Smooth muscle cell (in vitro differentiated cells): ENCODE measurements at regions not wholly inside any gene's neighbourhood (a gene's known extent, or its start where the extent isn't known, plus 50 kb on each side); places are given as distances from the start of the nearest gene placed in this dataset.

Source experiments
- DNase-seq: peaks from one replicate; lab custom pipeline; 2025; ENCODE audit not compliant: unreplicated experiment; lab: John Stamatoyannopoulos, UW
- H2AFZ ChIP-seq: fragments of 200-600 bp; sonication (generic); 2 replicates; pipeline ENCODE4 v1.6.0; 2016; ENCODE audit warnings: antibody characterized with exemption, low read depth, mild to moderate bottlenecking
- H3F3A ChIP-seq: fragments of 200-600 bp; sonication (generic); 2 replicates; pipeline ENCODE4 v1.6.0; 2017; ENCODE audit warnings: antibody characterized with exemption, low read depth
- H3K27ac ChIP-seq: fragments of 200-600 bp; sonication (generic); 2 replicates; pipeline ENCODE4 v1.5.1; 2016; ENCODE audit warnings: low read depth, mild to moderate bottlenecking
- H3K27me3 ChIP-seq: fragments of 200-600 bp; sonication (generic); 2 replicates; pipeline ENCODE4 v1.6.1; 2016; ENCODE audit warnings: low read depth, mild to moderate bottlenecking
- H3K36me3 ChIP-seq: fragments of 200-600 bp; sonication (generic); 2 replicates; pipeline ENCODE4 v1.5.1; 2016; ENCODE audit warnings: low read depth
- H3K4me1 ChIP-seq: fragments of 200-600 bp; sonication (generic); 2 replicates; pipeline ENCODE4 v1.5.1; 2016; ENCODE audit warnings: low read depth
- H3K4me2 ChIP-seq: fragments of 200-600 bp; sonication (generic); 2 replicates; pipeline ENCODE4 v1.6.0; 2016; ENCODE audit warnings: mild to moderate bottlenecking
- H3K4me3 ChIP-seq: fragments of 200-600 bp; sonication (generic); 2 replicates; pipeline ENCODE4 v1.5.1; 2016; ENCODE audit warnings: mild to moderate bottlenecking
- H3K79me2 ChIP-seq: fragments of 200-600 bp; sonication (generic); 2 replicates; pipeline ENCODE4 v1.6.0; 2016; ENCODE audit warnings: low read depth, mild to moderate bottlenecking
- H3K9ac ChIP-seq: fragments of 200-600 bp; sonication (generic); 2 replicates; pipeline ENCODE4 v1.6.0; 2016; ENCODE audit warnings: low read depth
- H3K9me3 ChIP-seq: fragments of 200-600 bp; sonication (generic); replicated peaks from 2 replicates; pipeline ENCODE4 v1.5.1; 2016; ENCODE audit warnings: low read depth
- H4K20me1 ChIP-seq: fragments of 200-600 bp; sonication (generic); 2 replicates; pipeline ENCODE4 v1.6.0; 2016; ENCODE audit warnings: low read depth
- WGBS: methylation state at CpG from one replicate; pipeline ENCODE4 v1.1.7; 2016; ENCODE audit warnings: low lambda C conversion rate; 5-methylcytosine and 5-hydroxymethylcytosine counted together
- TF ChIP-seq, protein P1 (sequence below): fragments of 200-600 bp; sonication (generic); IDR thresholded peaks from 2 replicates; pipeline ENCODE4 v1.5.1; 2017; ENCODE audit warnings: borderline replicate concordance, mild to moderate bottlenecking, antibody characterized with exemption; ENCODE audit not compliant: insufficient read depth, poor library complexity, severe bottlenecking

- Histone ChIP-seq H3K27me3 (no peaks in the 10 kb centered on the region), H3K4me1 (peaks cover 16% of the 10 kb centered on the region), H3F3A (peaks cover 6% of the 10 kb centered on the region), H3K4me2 (no peak overlapping the region), H3K9ac (no peak overlapping the region), H2AFZ (no peak overlapping the region), H3K36me3 (no peaks in the 10 kb centered on the region), H3K27ac (no peak overlapping the region), H3K4me3 (no peak overlapping the region), H4K20me1 (no peaks in the 10 kb centered on the region), H3K79me2 (no peaks in the 10 kb centered on the region), H3K9me3 (no peaks in the 10 kb centered on the region)
- DNase-seq = no peak
- WGBS = 95% methylated on average over 20 of the region's 20 CpGs
- TF ChIP-seq, protein P1, sequence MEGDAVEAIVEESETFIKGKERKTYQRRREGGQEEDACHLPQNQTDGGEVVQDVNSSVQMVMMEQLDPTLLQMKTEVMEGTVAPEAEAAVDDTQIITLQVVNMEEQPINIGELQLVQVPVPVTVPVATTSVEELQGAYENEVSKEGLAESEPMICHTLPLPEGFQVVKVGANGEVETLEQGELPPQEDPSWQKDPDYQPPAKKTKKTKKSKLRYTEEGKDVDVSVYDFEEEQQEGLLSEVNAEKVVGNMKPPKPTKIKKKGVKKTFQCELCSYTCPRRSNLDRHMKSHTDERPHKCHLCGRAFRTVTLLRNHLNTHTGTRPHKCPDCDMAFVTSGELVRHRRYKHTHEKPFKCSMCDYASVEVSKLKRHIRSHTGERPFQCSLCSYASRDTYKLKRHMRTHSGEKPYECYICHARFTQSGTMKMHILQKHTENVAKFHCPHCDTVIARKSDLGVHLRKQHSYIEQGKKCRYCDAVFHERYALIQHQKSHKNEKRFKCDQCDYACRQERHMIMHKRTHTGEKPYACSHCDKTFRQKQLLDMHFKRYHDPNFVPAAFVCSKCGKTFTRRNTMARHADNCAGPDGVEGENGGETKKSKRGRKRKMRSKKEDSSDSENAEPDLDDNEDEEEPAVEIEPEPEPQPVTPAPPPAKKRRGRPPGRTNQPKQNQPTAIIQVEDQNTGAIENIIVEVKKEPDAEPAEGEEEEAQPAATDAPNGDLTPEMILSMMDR = no peak
These were observed 52.0 kb upstream of the GATA5 start for GRCh38 chr20:62527781-62528180.

GRCh38 chr20:62528983-62529891 lies 53.4 kb upstream of the GATA5 start:
- no peaks in the 10 kb centered on the region for H3K9me3 ChIP-seq
- H3F3A ChIP-seq = peaks cover 3% of the 10 kb centered on the region
- no peak overlapping the region for H2AFZ ChIP-seq
- TF ChIP-seq, protein P1 = no peak
- H3K27me3 ChIP-seq = no peaks in the 10 kb centered on the region
- no peak for DNase-seq
- H3K27ac ChIP-seq = no peak overlapping the region
- no peaks in the 10 kb centered on the region for H3K79me2 ChIP-seq
- H3K4me2 ChIP-seq = no peak overlapping the region
- 94% methylated on average over 25 of the region's 25 CpGs for WGBS
- H3K4me1 ChIP-seq = peaks cover 8% of the 10 kb centered on the region
- H3K9ac ChIP-seq = no peak overlapping the region
- H3K4me3 ChIP-seq = no peak overlapping the region
- no peaks in the 10 kb centered on the region for H4K20me1 ChIP-seq
- H3K36me3 ChIP-seq = no peaks in the 10 kb centered on the region

DNA sequence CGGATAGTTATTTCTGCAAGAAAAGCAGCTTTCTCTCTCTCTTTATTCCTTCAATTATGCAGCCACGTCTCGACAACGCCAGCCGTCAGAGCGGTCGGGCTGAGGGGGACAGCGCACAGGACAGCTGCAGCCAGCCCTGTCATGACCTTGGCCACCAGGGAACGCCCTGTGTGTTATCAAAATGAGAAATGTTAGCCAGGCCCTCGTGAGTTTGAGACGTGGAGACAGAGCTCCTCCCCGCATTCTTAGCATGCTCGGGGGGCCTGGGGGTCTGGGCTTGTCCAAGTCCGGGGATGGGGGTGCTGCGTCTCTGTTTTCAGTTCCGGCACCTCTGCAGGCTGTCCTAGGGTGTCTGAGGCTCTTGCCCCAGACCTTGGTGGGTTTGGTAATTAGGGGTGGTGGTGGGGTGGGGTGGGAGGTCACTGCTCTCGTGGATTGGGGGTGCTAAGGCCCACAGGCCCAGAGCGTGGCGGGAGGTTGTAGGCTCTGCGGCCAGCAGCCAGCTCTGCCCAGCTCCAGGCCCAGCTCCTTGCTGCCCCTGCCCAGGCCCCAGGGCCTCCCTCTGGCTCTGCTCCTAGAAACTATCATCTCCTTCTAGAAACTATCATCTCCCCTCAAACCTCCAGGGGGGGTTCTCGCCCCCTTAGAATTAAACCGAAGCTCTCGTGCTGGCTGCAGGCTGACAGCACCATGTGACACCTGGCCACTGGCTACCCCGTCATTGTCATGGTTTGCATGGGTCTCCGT lies 54.3 kb upstream of the GATA5 start:
- no peak overlapping the region for H3K27ac ChIP-seq
- no peak for DNase-seq
- H3K4me1 ChIP-seq = peaks cover under 1% of the 10 kb centered on the region
- TF ChIP-seq, protein P1 = no peak
- H2AFZ ChIP-seq = no peak overlapping the region
- no peak overlapping the region for H3K9ac ChIP-seq
- WGBS = 73% methylated on average over 24 of the region's 25 CpGs
- H4K20me1 ChIP-seq = no peaks in the 10 kb centered on the region
- H3K4me3 ChIP-seq = no peak overlapping the region
- no peaks in the 10 kb centered on the region for H3K27me3 ChIP-seq
- no peaks in the 10 kb centered on the region for H3K36me3 ChIP-seq
- H3K9me3 ChIP-seq = no peaks in the 10 kb centered on the region
- no peaks in the 10 kb centered on the region for H3K79me2 ChIP-seq
- H3K4me2 ChIP-seq = no peak overlapping the region
- no peaks in the 10 kb centered on the region for H3F3A ChIP-seq
